GM12878 (cell line): ENCODE measurements at regions not wholly inside any gene's neighbourhood (a gene's known extent, or its start where the extent isn't known, plus 50 kb on each side); places are given as distances from the start of the nearest gene placed in this dataset.

Source experiments
- BHLHE40 ChIP-seq, 2 experiments: fragments of 450-650 bp in 1 of 2; IDR thresholded peaks; 2 replicates each; pipeline ENCODE4 v1.6.1; 2011 to 2017; ENCODE audit warnings: low read depth in 2 of 2, borderline replicate concordance in 1 of 2, improper control_type of control experiment in 1 of 2, low read length in 1 of 2, mild to moderate bottlenecking in 1 of 2
- CHD1 ChIP-seq: IDR thresholded peaks from 2 replicates; pipeline ENCODE4 v1.6.1; 2012; ENCODE audit warnings: low read depth, low read length, improper control_type of control experiment
- ETV6 ChIP-seq, 2 experiments: fragments of 450-650 bp in 1 of 2; IDR thresholded peaks in 1 of 2; conservative IDR thresholded peaks in 1 of 2; 2 replicates each; pipeline ENCODE4 v1.6.1; 2014; ENCODE audit warnings: antibody characterized with exemption in 1 of 2, borderline replicate concordance in 1 of 2, low read depth in 1 of 2, mild to moderate bottlenecking in 1 of 2, moderate library complexity in 1 of 2
- GABPA ChIP-seq: IDR thresholded peaks from 2 replicates; pipeline ENCODE4 v1.6.1; 2014; ENCODE audit warnings: antibody characterized with exemption, low read depth, mild to moderate bottlenecking, inconsistent platforms
- POLR2A ChIP-seq: IDR thresholded peaks from 2 replicates; pipeline ENCODE4 v1.6.1; 2011; ENCODE audit warnings: low read depth, mild to moderate bottlenecking, low read length
- POLR2AphosphoS5 ChIP-seq: IDR thresholded peaks from 2 replicates; pipeline ENCODE4 v1.6.1; 2011; ENCODE audit warnings: mild to moderate bottlenecking, low read length, inconsistent platforms
- POU2F2 ChIP-seq: IDR thresholded peaks from 3 replicates; pipeline ENCODE4 v1.6.1; 2011; ENCODE audit warnings: low read depth, mild to moderate bottlenecking, low read length, borderline replicate concordance
- RAD21 ChIP-seq: IDR thresholded peaks from 2 replicates; pipeline ENCODE4 v1.6.1; 2011; ENCODE audit warnings: mild to moderate bottlenecking, low read depth, low read length, moderate library complexity; ENCODE audit not compliant: insufficient read depth
- SUZ12 ChIP-seq: fragments of 200-600 bp; sonication (generic); IDR thresholded peaks from one replicate; pipeline ENCODE4 v1.6.1; 2018; ENCODE audit warnings: antibody characterized with exemption, mild to moderate bottlenecking; ENCODE audit not compliant: unreplicated experiment
- TAF1 ChIP-seq: IDR thresholded peaks from 2 replicates; pipeline ENCODE4 v1.6.1; 2011; ENCODE audit warnings: mild to moderate bottlenecking, low read depth, low read length, borderline replicate concordance
- ZNF274 ChIP-seq: IDR thresholded peaks from one replicate; pipeline ENCODE4 v1.8.0; 2011; ENCODE audit not compliant: insufficient read length, insufficient read depth
- TF ChIP-seq, protein P1 (sequence below), 3 experiments: IDR thresholded peaks in 2 of 3; conservative IDR thresholded peaks in 1 of 3; 2 replicates each; pipeline ENCODE4 v1.5.1; 2011; ENCODE audit warnings: low read depth in 3 of 3, low read length in 3 of 3, mild to moderate bottlenecking in 3 of 3, control low read depth in 2 of 3, moderate library complexity in 2 of 3, inconsistent platforms in 1 of 3, mixed read lengths in 1 of 3; ENCODE audit not compliant: control insufficient read depth in 2 of 3, insufficient read depth in 1 of 3; ENCODE audit errors: extremely low read depth in 1 of 3
- TF ChIP-seq, protein P2 (sequence below): IDR thresholded peaks from 2 replicates; pipeline ENCODE4 v1.6.1; 2011; ENCODE audit warnings: low read depth, mild to moderate bottlenecking, low read length, moderate library complexity, borderline replicate concordance; ENCODE audit errors: extremely low read depth

- TF ChIP-seq, protein P1, sequence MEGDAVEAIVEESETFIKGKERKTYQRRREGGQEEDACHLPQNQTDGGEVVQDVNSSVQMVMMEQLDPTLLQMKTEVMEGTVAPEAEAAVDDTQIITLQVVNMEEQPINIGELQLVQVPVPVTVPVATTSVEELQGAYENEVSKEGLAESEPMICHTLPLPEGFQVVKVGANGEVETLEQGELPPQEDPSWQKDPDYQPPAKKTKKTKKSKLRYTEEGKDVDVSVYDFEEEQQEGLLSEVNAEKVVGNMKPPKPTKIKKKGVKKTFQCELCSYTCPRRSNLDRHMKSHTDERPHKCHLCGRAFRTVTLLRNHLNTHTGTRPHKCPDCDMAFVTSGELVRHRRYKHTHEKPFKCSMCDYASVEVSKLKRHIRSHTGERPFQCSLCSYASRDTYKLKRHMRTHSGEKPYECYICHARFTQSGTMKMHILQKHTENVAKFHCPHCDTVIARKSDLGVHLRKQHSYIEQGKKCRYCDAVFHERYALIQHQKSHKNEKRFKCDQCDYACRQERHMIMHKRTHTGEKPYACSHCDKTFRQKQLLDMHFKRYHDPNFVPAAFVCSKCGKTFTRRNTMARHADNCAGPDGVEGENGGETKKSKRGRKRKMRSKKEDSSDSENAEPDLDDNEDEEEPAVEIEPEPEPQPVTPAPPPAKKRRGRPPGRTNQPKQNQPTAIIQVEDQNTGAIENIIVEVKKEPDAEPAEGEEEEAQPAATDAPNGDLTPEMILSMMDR (IDR thresholded peaks at IDR 0.05 in 2 of 3, conservative IDR thresholded peaks at IDR 0.05 in 1 of 3; ENCODE audit: control insufficient read depth in 2 of 3, extremely low read depth in 1 of 3, insufficient read depth in 1 of 3, low read depth in 3 of 3, low read length in 3 of 3) = no peak
- TF ChIP-seq GABPA (no peak), SUZ12 (no peak), POU2F2 (no peak), POLR2A (no peak), TAF1 (no peak), CHD1 (no peak), ETV6 (conservative IDR thresholded peaks at IDR 0.05 in 1 of 2, IDR thresholded peaks at IDR 0.05 in 1 of 2; ENCODE audit: borderline replicate concordance in 1 of 2, low read depth in 1 of 2) (no peak), ZNF274 (no peak), POLR2AphosphoS5 (no peak), BHLHE40 (IDR thresholded peaks at IDR 0.05; ENCODE audit: borderline replicate concordance in 1 of 2, low read depth in 2 of 2, low read length in 1 of 2) (no peak), RAD21 (no peak)
- TF ChIP-seq, protein P2, sequence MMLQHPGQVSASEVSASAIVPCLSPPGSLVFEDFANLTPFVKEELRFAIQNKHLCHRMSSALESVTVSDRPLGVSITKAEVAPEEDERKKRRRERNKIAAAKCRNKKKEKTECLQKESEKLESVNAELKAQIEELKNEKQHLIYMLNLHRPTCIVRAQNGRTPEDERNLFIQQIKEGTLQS = no peak
These were observed 177.9 kb upstream of the NLRP1 start for GRCh38 chr17:5762191-5762590.
